GM12878 (cell line): ENCODE measurements at regions not wholly inside any gene's neighbourhood (a gene's known extent, or its start where the extent isn't known, plus 50 kb on each side); places are given as distances from the start of the nearest gene placed in this dataset.

Source experiments
- ATAC-seq: fragments of 200-7000 bp; cut with Tn5 transposase; 3 replicates; pipeline ENCODE4 v1.9.1; 2020; ENCODE audit warnings: mild to moderate bottlenecking, moderate library complexity
- BruUV-seq: library from RNA; stranded (reverse); fragments of 400-500 nt; replicated peaks from 2 replicates; lab custom pipeline; 2021; lab: Mats Ljungman, UMichigan
- CTCF ChIA-PET: fragments of 300-600 bp; sonication (Branson Sonifier 250); formaldehyde crosslinking; extraction: SDS; loops from one replicate; lab custom pipeline; 2021; ENCODE audit warnings: inconsistent platforms; lab: Yijun Ruan, JAX
- POLR2A ChIA-PET: fragments of 350-600 bp; formaldehyde crosslinking; extraction: SDS; loops from one replicate; lab custom pipeline; 2021; ENCODE audit warnings: inconsistent platforms; lab: Charles Lee
- RAD21 ChIA-PET: fragments of 300-600 bp; sonication (Branson Sonifier 250); formaldehyde crosslinking; loops from one replicate; lab custom pipeline; 2023; ENCODE audit warnings: antibody characterized with exemption; ENCODE audit not compliant: unreplicated experiment; lab: Charles Lee
- SMC1A ChIA-PET: fragments of 300-600 bp; sonication (Branson Sonifier 250); formaldehyde crosslinking; loops from one replicate; lab custom pipeline; 2023; ENCODE audit not compliant: unreplicated experiment, uncharacterized antibody; lab: Charles Lee
- DNase-seq: peaks from one replicate; pipeline ENCODE4 v3.0.0-alpha.2; 2011; ENCODE audit warnings: low read depth, low spot score
- FAIRE-seq: peaks from 3 replicates; lab custom pipeline; 2011; peaks lifted over from hg19 to GRCh38; lab: Jason Lieb, UNC
- H2AFZ ChIP-seq: 2 replicates; pipeline ENCODE4 v1.6.0; 2011; ENCODE audit warnings: low read depth, low read length, control low read depth; ENCODE audit not compliant: control insufficient read depth
- H3K27ac ChIP-seq: 2 replicates; pipeline ENCODE4 v1.5.1; 2011; ENCODE audit warnings: control low read depth; ENCODE audit not compliant: control insufficient read depth, insufficient read depth
- H3K27me3 ChIP-seq, 2 experiments: replicated peaks in 1 of 2; 2 replicates each; pipeline versions ENCODE4 v1.6.0 to v1.6.1; 2011; ENCODE audit warnings: low read length in 1 of 2; ENCODE audit not compliant: control insufficient read depth in 2 of 2, insufficient read depth in 2 of 2
- H3K36me3 ChIP-seq, 2 experiments: 2 replicates each; pipeline ENCODE4 v1.5.1; 2011; ENCODE audit warnings: low read length in 1 of 2; ENCODE audit not compliant: control insufficient read depth in 2 of 2, insufficient read depth in 2 of 2
- H3K4me1 ChIP-seq: 2 replicates; pipeline ENCODE4 v1.6.1; 2011; ENCODE audit warnings: mild to moderate bottlenecking, low read length, moderate library complexity, mixed read lengths; ENCODE audit not compliant: control insufficient read depth, insufficient read depth
- H3K4me2 ChIP-seq: 2 replicates; pipeline ENCODE4 v1.6.0; 2011; ENCODE audit warnings: control low read depth; ENCODE audit not compliant: control insufficient read depth, insufficient read depth
- H3K4me3 ChIP-seq: fragments of 200-600 bp; sonication (generic); 2 replicates; pipeline ENCODE4 v1.5.1; 2016
- H3K79me2 ChIP-seq: 2 replicates; pipeline ENCODE4 v1.6.0; 2011; ENCODE audit warnings: low read length; ENCODE audit not compliant: control insufficient read depth, insufficient read depth
- H3K9ac ChIP-seq: 2 replicates; pipeline ENCODE4 v1.8.0; 2011; ENCODE audit warnings: low read length, control low read depth, mixed read lengths; ENCODE audit not compliant: control insufficient read depth, insufficient read depth
- H3K9me3 ChIP-seq: replicated peaks from 3 replicates; pipeline ENCODE4 v1.5.1; 2011; ENCODE audit warnings: mild to moderate bottlenecking, low read length; ENCODE audit not compliant: control insufficient read depth, insufficient read depth
- H4K20me1 ChIP-seq: 2 replicates; pipeline ENCODE4 v1.6.0; 2011; ENCODE audit not compliant: control insufficient read depth, insufficient read depth
- BACH1 ChIP-seq: fragments of 450-650 bp; IDR thresholded peaks from 2 replicates; pipeline ENCODE4 v1.6.1; 2017; ENCODE audit warnings: mild to moderate bottlenecking, borderline replicate concordance
- BHLHE40 ChIP-seq, 2 experiments: fragments of 450-650 bp in 1 of 2; IDR thresholded peaks; 2 replicates each; pipeline ENCODE4 v1.6.1; 2011 to 2017; ENCODE audit warnings: low read depth in 2 of 2, borderline replicate concordance in 1 of 2, improper control_type of control experiment in 1 of 2, low read length in 1 of 2, mild to moderate bottlenecking in 1 of 2
- CBX5 ChIP-seq: sonication (generic); IDR thresholded peaks from 2 replicates; pipeline ENCODE4 v1.6.1; 2016; ENCODE audit warnings: low read depth, moderate library complexity, mild to moderate bottlenecking, inconsistent platforms
- CEBPB ChIP-seq, 2 experiments: fragments of 150-350 bp in 1 of 2; IDR thresholded peaks; 2 replicates each; pipeline ENCODE4 v1.6.1; 2012 to 2014; ENCODE audit warnings: low read depth in 2 of 2, low read length in 2 of 2, borderline replicate concordance in 1 of 2, inconsistent platforms in 1 of 2
- EZH2 ChIP-seq: IDR thresholded peaks from 2 replicates; pipeline ENCODE4 v1.6.1; 2012; ENCODE audit warnings: low read depth, mild to moderate bottlenecking, control low read depth, inconsistent platforms, low read length, borderline replicate concordance; ENCODE audit not compliant: control insufficient read depth
- FOS ChIP-seq: IDR thresholded peaks from 3 replicates; pipeline ENCODE4 v1.6.1; 2011; ENCODE audit warnings: borderline replicate concordance; ENCODE audit not compliant: insufficient read length; ENCODE audit errors: extremely low read depth
- GABPA ChIP-seq: IDR thresholded peaks from 2 replicates; pipeline ENCODE4 v1.6.1; 2014; ENCODE audit warnings: antibody characterized with exemption, low read depth, mild to moderate bottlenecking, inconsistent platforms
- IKZF2 ChIP-seq, 2 experiments: fragments of 450-650 bp; IDR thresholded peaks; 2 replicates each; pipeline ENCODE4 v1.6.1; 2017; ENCODE audit warnings: mild to moderate bottlenecking in 2 of 2, moderate library complexity in 2 of 2
- LARP7 ChIP-seq: fragments of 450-650 bp; IDR thresholded peaks from 2 replicates; pipeline ENCODE4 v1.6.1; 2017; ENCODE audit warnings: mild to moderate bottlenecking
- MXI1 ChIP-seq: fragments of 150-350 bp; IDR thresholded peaks from 2 replicates; pipeline ENCODE4 v1.6.1; 2011; ENCODE audit warnings: low read depth, mild to moderate bottlenecking, inconsistent platforms, low read length, improper control_type of control experiment
- NFYA ChIP-seq: IDR thresholded peaks from 2 replicates; pipeline ENCODE4 v1.6.1; 2011; ENCODE audit warnings: low read depth, mild to moderate bottlenecking, low read length, improper control_type of control experiment, borderline replicate concordance
- NFYB ChIP-seq: IDR thresholded peaks from 2 replicates; pipeline ENCODE4 v1.6.1; 2011; ENCODE audit warnings: low read depth, mild to moderate bottlenecking, low read length, improper control_type of control experiment, moderate library complexity; ENCODE audit not compliant: insufficient read depth
- NKRF ChIP-seq: fragments of 450-650 bp; conservative IDR thresholded peaks from 2 replicates; pipeline ENCODE4 v1.6.1; 2017; ENCODE audit warnings: mild to moderate bottlenecking, moderate library complexity
- RAD51 ChIP-seq: fragments of 450-650 bp; IDR thresholded peaks from 2 replicates; pipeline ENCODE4 v1.6.1; 2016; ENCODE audit warnings: moderate library complexity, mild to moderate bottlenecking, inconsistent platforms
- SIX5 ChIP-seq: IDR thresholded peaks from 2 replicates; pipeline ENCODE4 v1.6.1; 2011; ENCODE audit warnings: mild to moderate bottlenecking, low read depth, low read length, moderate library complexity; ENCODE audit not compliant: severe bottlenecking
- SPI1 ChIP-seq: IDR thresholded peaks from 2 replicates; pipeline ENCODE4 v1.6.1; 2011; ENCODE audit warnings: low read depth, mild to moderate bottlenecking, low read length, moderate library complexity, borderline replicate concordance; ENCODE audit not compliant: insufficient read depth
- TCF3 ChIP-seq: IDR thresholded peaks from 2 replicates; pipeline ENCODE4 v1.6.1; 2012; ENCODE audit warnings: low read depth, mild to moderate bottlenecking, low read length, borderline replicate concordance; ENCODE audit not compliant: insufficient read depth
- USF2 ChIP-seq: IDR thresholded peaks from 2 replicates; pipeline ENCODE4 v1.6.1; 2011; ENCODE audit warnings: low read depth, low read length, improper control_type of control experiment, borderline replicate concordance
- WRNIP1 ChIP-seq: IDR thresholded peaks from 2 replicates; pipeline ENCODE4 v1.6.1; 2011; ENCODE audit warnings: low read depth, low read length, improper control_type of control experiment, borderline replicate concordance
- WGBS: methylation state at CpG from one replicate; pipeline ENCODE4 v1.1.6; 2016; ENCODE audit warnings: low lambda C conversion rate; ENCODE audit not compliant: insufficient replicate concordance, insufficient coverage; ENCODE audit errors: missing lambda C conversion rate; 5-methylcytosine and 5-hydroxymethylcytosine counted together
- in situ Hi-C: fragments of 300-500 bp; cut with MboI; formaldehyde crosslinking; loops from 9 replicates; pipeline ENCODE4 v1.14.3; 2018; ENCODE audit warnings: mixed read lengths
- intact Hi-C: fragments of 100-400 bp; cut with micrococcal nuclease; formaldehyde crosslinking; loops from one replicate; pipeline ENCODE4 v1.14.2; 2022; ENCODE audit not compliant: unreplicated experiment
- TF ChIP-seq, protein P1 (sequence below): fragments of 150-350 bp; IDR thresholded peaks from 2 replicates; pipeline ENCODE4 v1.6.1; 2014; ENCODE audit warnings: mild to moderate bottlenecking, low read depth, low read length

GRCh38 chr10:85152911-85153310, 824.5 kb downstream of the CCSER2 start (continued):
- TF ChIP-seq USF2 (no peak), BACH1 (no peak), EZH2 (no peak), SPI1 (no peak), RAD51 (no peak)

DNA sequence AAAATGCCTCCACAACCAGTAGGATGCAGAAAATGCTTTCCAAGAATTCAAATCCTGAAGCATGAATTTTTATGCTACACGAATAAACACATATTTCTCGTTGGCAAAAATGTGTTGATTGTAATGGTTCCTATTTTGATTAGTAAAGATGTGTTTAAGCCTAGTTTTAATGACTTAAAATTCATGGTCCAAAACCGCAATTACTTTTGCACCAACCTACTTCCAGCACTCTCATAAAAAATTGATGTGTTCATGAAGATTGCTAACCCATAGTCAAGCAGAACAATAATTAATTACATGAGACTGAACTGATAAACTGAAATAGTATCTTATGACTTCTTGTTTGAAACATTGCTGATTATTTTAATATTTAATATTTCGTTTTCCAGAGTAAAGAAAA, 828.8 kb downstream of the CCSER2 start:
- Histone ChIP-seq H3K9me3 (no peaks in the 10 kb centered on the region), H3K4me2 (no peak overlapping the region), H3K9ac (no peak overlapping the region), H3K4me1 (no peaks in the 10 kb centered on the region), H4K20me1 (no peaks in the 10 kb centered on the region), H3K27me3 (no peaks in the 10 kb centered on the region), H3K4me3 (no peak overlapping the region), H3K36me3 (no peaks in the 10 kb centered on the region), H3K79me2 (no peaks in the 10 kb centered on the region), H3K27ac (no peak overlapping the region), H2AFZ (no peak overlapping the region)
- ChIA-PET POLR2A (no interaction called here), CTCF (no interaction called here), SMC1A (no interaction called here), RAD21 (no interaction called here)
- in situ Hi-C loops = no loop called here
- no TSS peak for BruUV-seq
- ATAC-seq (no peak), DNase-seq (no peak), FAIRE-seq (no peak)
- intact Hi-C loops = no loop called here
- WGBS = 1% methylated on average over 4 of the region's 4 CpGs
- TF ChIP-seq, protein P1, sequence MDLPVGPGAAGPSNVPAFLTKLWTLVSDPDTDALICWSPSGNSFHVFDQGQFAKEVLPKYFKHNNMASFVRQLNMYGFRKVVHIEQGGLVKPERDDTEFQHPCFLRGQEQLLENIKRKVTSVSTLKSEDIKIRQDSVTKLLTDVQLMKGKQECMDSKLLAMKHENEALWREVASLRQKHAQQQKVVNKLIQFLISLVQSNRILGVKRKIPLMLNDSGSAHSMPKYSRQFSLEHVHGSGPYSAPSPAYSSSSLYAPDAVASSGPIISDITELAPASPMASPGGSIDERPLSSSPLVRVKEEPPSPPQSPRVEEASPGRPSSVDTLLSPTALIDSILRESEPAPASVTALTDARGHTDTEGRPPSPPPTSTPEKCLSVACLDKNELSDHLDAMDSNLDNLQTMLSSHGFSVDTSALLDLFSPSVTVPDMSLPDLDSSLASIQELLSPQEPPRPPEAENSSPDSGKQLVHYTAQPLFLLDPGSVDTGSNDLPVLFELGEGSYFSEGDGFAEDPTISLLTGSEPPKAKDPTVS = no peak
- TF ChIP-seq LARP7 (no peak), MXI1 (no peak), SIX5 (no peak), FOS (no peak), TCF3 (no peak), NFYA (no peak), BHLHE40 (IDR thresholded peaks at IDR 0.05; ENCODE audit: borderline replicate concordance in 1 of 2, low read depth in 2 of 2, low read length in 1 of 2) (no peak), NKRF (no peak), CEBPB (IDR thresholded peaks at IDR 0.05; ENCODE audit: borderline replicate concordance in 1 of 2, low read depth in 2 of 2, low read length in 2 of 2) (no peak), WRNIP1 (no peak), IKZF2 (IDR thresholded peaks at IDR 0.05) (no peak), GABPA (no peak), NFYB (no peak), CBX5 (no peak)
